HG03442 (cell line): ENCODE measurements at regions not wholly inside any gene's neighbourhood (a gene's known extent, or its start where the extent isn't known, plus 50 kb on each side); places are given as distances from the start of the nearest gene placed in this dataset.
"Not testable (repeated sequence)": the region's sequence is repeated elsewhere in the genome, so short reads cannot be mapped to it uniquely, and the experiment has no call there.

Experiments
- ATAC-seq: cut with Tn5 transposase; IDR thresholded peaks from one replicate; pipeline ENCODE4 v1.9.1; 2021; ENCODE audit warnings: mild to moderate bottlenecking, moderate library complexity; ENCODE audit not compliant: unreplicated experiment

GRCh38 chr6:84967965-84968364, 203.6 kb upstream of the TBX18 start:
- ATAC-seq, result no peak

GRCh38 chr6:84967389-84967788, 203.0 kb upstream of the TBX18 start:
- ATAC-seq, result no peak

- ATAC-seq, result no peak
These were observed 188.8 kb upstream of the TBX18 start for GRCh38 chr6:84953111-84953755.

- ATAC-seq, result not testable (repeated sequence)
These were observed 180.5 kb upstream of the TBX18 start for GRCh38 chr6:84944926-84945325.

- no peak for ATAC-seq
These were observed 179.5 kb upstream of the TBX18 start for GRCh38 chr6:84943905-84944304.

- ATAC-seq, result not testable (repeated sequence)
These were observed 177.2 kb upstream of the TBX18 start for GRCh38 chr6:84941609-84942008.

- no peak for ATAC-seq
These were observed 164.8 kb upstream of the TBX18 start for GRCh38 chr6:84929212-84929611.

- ATAC-seq, result no peak
These were observed 163.2 kb upstream of the TBX18 start for GRCh38 chr6:84927551-84927950.

- no peak for ATAC-seq
These were observed 162.1 kb upstream of the TBX18 start for GRCh38 chr6:84926189-84927155.

GRCh38 chr6:84921891-84922290, 157.5 kb upstream of the TBX18 start:
- ATAC-seq, result no peak

- no peak for ATAC-seq
These were observed 155.6 kb upstream of the TBX18 start for GRCh38 chr6:84920021-84920420.

- ATAC-seq, result no peak
These were observed 152.3 kb upstream of the TBX18 start for GRCh38 chr6:84916704-84917103.

- ATAC-seq, result no peak
These were observed 148.3 kb upstream of the TBX18 start for GRCh38 chr6:84912472-84913322.

GRCh38 chr6:84910906-84911607, 146.7 kb upstream of the TBX18 start:
- no peak for ATAC-seq

- ATAC-seq, result no peak
These were observed 144.0 kb upstream of the TBX18 start for GRCh38 chr6:84908304-84908904.

- no peak for ATAC-seq
These were observed 142.1 kb upstream of the TBX18 start for GRCh38 chr6:84906514-84906913.

- no peak for ATAC-seq
These were observed 141.4 kb upstream of the TBX18 start for GRCh38 chr6:84905823-84906222.

- ATAC-seq, result no peak
These were observed 138.0 kb upstream of the TBX18 start for GRCh38 chr6:84902354-84902928.

- no peak for ATAC-seq
These were observed 133.7 kb upstream of the TBX18 start for GRCh38 chr6:84897988-84898594.
